SIG-M5 (cell line): ENCODE measurements at regions not wholly inside any gene's neighbourhood (a gene's known extent, or its start where the extent isn't known, plus 50 kb on each side); places are given as distances from the start of the nearest gene placed in this dataset.
"Not testable (repeated sequence)": the region's sequence is repeated elsewhere in the genome, so short reads cannot be mapped to it uniquely, and the experiment has no call there.

ENCODE experiments used
- DNase-seq: peaks from one replicate; lab custom pipeline; 2025; lab: John Stamatoyannopoulos, UW

- no peak for DNase-seq
These were observed 867.8 kb upstream of the CDH8 start for GRCh38 chr16:62903961-62904502.

GRCh38 chr16:62899737-62900136 lies 863.5 kb upstream of the CDH8 start:
- no peak for DNase-seq

- no peak for DNase-seq
These were observed 852.9 kb upstream of the CDH8 start for GRCh38 chr16:62889097-62889496.

- no peak for DNase-seq
These were observed 847.3 kb upstream of the CDH8 start for GRCh38 chr16:62883509-62883908.

- DNase-seq, result no peak
These were observed 846.4 kb upstream of the CDH8 start for GRCh38 chr16:62882552-62883221.

GRCh38 chr16:62876133-62876532 lies 839.9 kb upstream of the CDH8 start:
- DNase-seq, result no peak

GRCh38 chr16:62872339-62872738 lies 836.1 kb upstream of the CDH8 start:
- no peak for DNase-seq

- no peak for DNase-seq
These were observed 834.3 kb upstream of the CDH8 start for GRCh38 chr16:62870554-62870953.

- no peak for DNase-seq
These were observed 833.6 kb upstream of the CDH8 start for GRCh38 chr16:62869837-62870236.

- no peak for DNase-seq
These were observed 826.9 kb upstream of the CDH8 start for GRCh38 chr16:62863139-62863538.

GRCh38 chr16:62853887-62854286 lies 817.6 kb upstream of the CDH8 start:
- no peak for DNase-seq

- DNase-seq, result no peak
These were observed 810.3 kb upstream of the CDH8 start for GRCh38 chr16:62846399-62847057.

- DNase-seq, result no peak
These were observed 796.0 kb upstream of the CDH8 start for GRCh38 chr16:62832214-62832613.

- DNase-seq, result no peak
These were observed 795.1 kb upstream of the CDH8 start for GRCh38 chr16:62831235-62831850.

GRCh38 chr16:62829607-62830006 lies 793.4 kb upstream of the CDH8 start:
- no peak for DNase-seq

- no peak for DNase-seq
These were observed 792.8 kb upstream of the CDH8 start for GRCh38 chr16:62829084-62829483.

- no peak for DNase-seq
These were observed 785.6 kb upstream of the CDH8 start for GRCh38 chr16:62821824-62822223.

GRCh38 chr16:62816971-62817519 lies 780.8 kb upstream of the CDH8 start:
- no peak for DNase-seq

- DNase-seq, result no peak
These were observed 778.7 kb upstream of the CDH8 start for GRCh38 chr16:62814891-62815290.

GRCh38 chr16:62805221-62805857 lies 769.1 kb upstream of the CDH8 start:
- DNase-seq, result no peak

GRCh38 chr16:62794724-62795123 lies 758.5 kb upstream of the CDH8 start:
- DNase-seq, result no peak

GRCh38 chr16:62780081-62780480 lies 743.8 kb upstream of the CDH8 start:
- DNase-seq, result not testable (repeated sequence)
